Karpas-422 (cell line): ENCODE measurements at regions not wholly inside any gene's neighbourhood (a gene's known extent, or its start where the extent isn't known, plus 50 kb on each side); places are given as distances from the start of the nearest gene placed in this dataset.

Experiments used
- DNase-seq: peaks from one replicate; pipeline ENCODE4 v3.0.0-alpha.2; 2015
- H2AFZ ChIP-seq: fragments of 200-600 bp; sonication (generic); 2 replicates; pipeline ENCODE4 v1.6.1; 2014; ENCODE audit warnings: antibody characterized with exemption, low read length, mixed read lengths
- H3K27ac ChIP-seq: fragments of 200-600 bp; sonication (generic); 2 replicates; pipeline ENCODE4 v1.5.1; 2014; ENCODE audit warnings: mild to moderate bottlenecking, low read length, moderate library complexity
- H3K27me3 ChIP-seq: fragments of 200-600 bp; sonication (generic); 2 replicates; pipeline ENCODE4 v1.6.1; 2014; ENCODE audit warnings: low read length, mixed read lengths
- H3K36me3 ChIP-seq: fragments of 200-600 bp; sonication (generic); 2 replicates; pipeline ENCODE4 v1.6.1; 2014; ENCODE audit warnings: low read length, mixed read lengths; ENCODE audit not compliant: insufficient read depth
- H3K4me1 ChIP-seq: fragments of 200-600 bp; sonication (generic); 2 replicates; pipeline ENCODE4 v1.6.1; 2014; ENCODE audit warnings: mild to moderate bottlenecking, low read length, mixed read lengths
- H3K4me2 ChIP-seq: fragments of 200-600 bp; sonication (generic); 2 replicates; pipeline ENCODE4 v1.6.1; 2014; ENCODE audit warnings: low read length, low read depth, mild to moderate bottlenecking; ENCODE audit not compliant: poor library complexity, severe bottlenecking
- H3K4me3 ChIP-seq: fragments of 200-600 bp; sonication (generic); 2 replicates; pipeline ENCODE4 v1.5.1; 2014; ENCODE audit warnings: mild to moderate bottlenecking, antibody characterized with exemption, low read length, mixed read lengths
- H3K79me2 ChIP-seq: fragments of 200-600 bp; sonication (generic); 2 replicates; pipeline ENCODE4 v1.6.1; 2014; ENCODE audit warnings: mild to moderate bottlenecking, low read length, mixed read lengths
- H3K9ac ChIP-seq: fragments of 200-600 bp; sonication (generic); 2 replicates; pipeline ENCODE4 v1.6.0; 2014; ENCODE audit warnings: low read length
- H3K9me2 ChIP-seq: fragments of 200-600 bp; sonication (generic), shearing (Covaris generic); replicated peaks from 2 replicates; pipeline ENCODE4 v1.6.0; 2014; ENCODE audit warnings: mild to moderate bottlenecking, low read length, moderate library complexity; ENCODE audit not compliant: insufficient read depth
- H3K9me3 ChIP-seq: fragments of 300-700, 200-600 bp; sonication (generic); 2 replicates; pipeline ENCODE4 v1.6.1; 2014; ENCODE audit warnings: low read length, mixed read lengths
- H4K20me1 ChIP-seq: fragments of 200-600 bp; sonication (generic); 2 replicates; pipeline ENCODE4 v1.6.1; 2014; ENCODE audit warnings: mild to moderate bottlenecking, antibody characterized with exemption, low read length, low read depth; ENCODE audit not compliant: insufficient read depth

DNA sequence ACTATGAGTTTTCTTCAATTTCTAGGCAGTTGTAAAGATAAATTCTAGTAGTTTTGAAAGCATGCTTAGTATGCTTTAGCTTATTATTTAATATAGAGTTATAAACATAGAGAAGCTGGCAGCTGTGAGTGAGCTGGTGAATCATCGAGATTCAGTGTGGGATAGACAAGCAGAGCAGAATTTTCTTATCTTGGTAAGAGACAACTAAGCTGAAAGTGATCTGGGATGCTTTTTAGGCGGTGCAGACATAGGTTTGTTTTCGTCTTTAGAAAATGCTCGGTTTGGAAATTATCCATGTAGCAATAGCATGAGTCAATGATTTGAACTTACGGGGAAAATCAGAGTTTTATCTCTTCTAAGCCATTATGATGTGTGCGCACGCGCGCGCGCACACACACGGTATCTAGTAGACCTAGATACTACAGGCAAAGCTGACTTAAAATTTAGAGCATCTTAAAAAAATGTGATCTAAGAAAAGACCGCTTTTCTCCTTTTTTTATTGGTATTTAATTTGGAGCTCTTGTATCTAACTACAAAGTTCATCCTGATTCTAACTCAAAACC lies 128.3 kb upstream of the MAP3K7 start:
- Histone ChIP-seq H2AFZ (no peak overlapping the region), H3K9ac (no peak overlapping the region), H3K9me3 (no peaks in the 10 kb centered on the region), H3K4me2 (no peak overlapping the region), H3K4me1 (no peaks in the 10 kb centered on the region), H3K9me2 (no peaks in the 10 kb centered on the region), H3K79me2 (no peaks in the 10 kb centered on the region), H3K27ac (no peak overlapping the region), H3K36me3 (no peaks in the 10 kb centered on the region), H4K20me1 (no peaks in the 10 kb centered on the region), H3K27me3 (no peaks in the 10 kb centered on the region), H3K4me3 (no peak overlapping the region)
- DNase-seq = no peak

DNA sequence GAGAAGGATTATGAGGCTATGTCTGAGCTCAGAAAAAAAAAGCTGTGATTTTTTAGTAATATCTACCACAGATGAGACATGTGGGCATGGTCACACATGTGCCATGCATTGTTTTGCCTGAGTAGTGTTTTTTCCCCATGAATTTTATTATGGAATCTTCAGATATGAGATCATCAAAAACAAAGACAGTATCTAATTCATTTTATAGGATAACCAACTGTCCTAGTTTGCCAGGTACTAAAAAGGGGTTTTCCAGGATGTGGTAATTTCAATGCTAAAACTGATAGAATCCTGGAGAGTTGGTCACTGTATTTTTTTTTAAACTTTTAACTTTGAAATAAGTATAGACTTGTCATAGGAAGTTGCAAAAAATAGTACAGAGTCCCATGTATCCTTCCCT lies 127.4 kb upstream of the MAP3K7 start:
- no peak overlapping the region for H3K9ac ChIP-seq
- H2AFZ ChIP-seq = no peak overlapping the region
- no peaks in the 10 kb centered on the region for H3K9me2 ChIP-seq
- no peak overlapping the region for H3K4me3 ChIP-seq
- no peaks in the 10 kb centered on the region for H3K9me3 ChIP-seq
- no peak for DNase-seq
- no peak overlapping the region for H3K27ac ChIP-seq
- H3K27me3 ChIP-seq = no peaks in the 10 kb centered on the region
- no peak overlapping the region for H3K4me2 ChIP-seq
- no peaks in the 10 kb centered on the region for H4K20me1 ChIP-seq
- no peaks in the 10 kb centered on the region for H3K79me2 ChIP-seq
- H3K4me1 ChIP-seq = no peaks in the 10 kb centered on the region
- no peaks in the 10 kb centered on the region for H3K36me3 ChIP-seq

DNA sequence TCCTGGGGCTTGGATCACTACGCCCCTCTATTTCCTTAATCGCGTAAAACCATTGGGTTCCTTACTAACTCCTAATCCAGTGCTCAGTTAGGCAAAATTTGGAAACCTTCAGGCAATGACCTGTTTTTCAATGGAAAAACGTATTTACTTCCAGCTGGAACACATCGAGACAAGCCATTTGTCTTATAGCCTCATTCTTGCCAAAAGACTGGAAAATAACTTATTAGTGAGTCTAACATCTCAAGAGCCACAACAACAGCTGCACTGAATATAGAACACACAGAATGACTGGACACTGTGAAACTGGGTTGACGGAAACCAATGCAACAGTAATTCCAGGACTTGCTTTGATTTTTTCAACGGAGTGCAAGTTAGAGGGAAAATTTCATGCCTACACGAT lies 125.2 kb upstream of the MAP3K7 start:
- Histone ChIP-seq H3K27me3 (no peaks in the 10 kb centered on the region), H2AFZ (no peak overlapping the region), H3K9ac (no peak overlapping the region), H3K36me3 (no peaks in the 10 kb centered on the region), H3K27ac (no peak overlapping the region), H3K4me3 (no peak overlapping the region), H3K79me2 (no peaks in the 10 kb centered on the region), H3K9me3 (no peaks in the 10 kb centered on the region), H3K9me2 (no peaks in the 10 kb centered on the region), H3K4me1 (no peaks in the 10 kb centered on the region), H3K4me2 (no peak overlapping the region), H4K20me1 (no peaks in the 10 kb centered on the region)
- no peak for DNase-seq

DNA sequence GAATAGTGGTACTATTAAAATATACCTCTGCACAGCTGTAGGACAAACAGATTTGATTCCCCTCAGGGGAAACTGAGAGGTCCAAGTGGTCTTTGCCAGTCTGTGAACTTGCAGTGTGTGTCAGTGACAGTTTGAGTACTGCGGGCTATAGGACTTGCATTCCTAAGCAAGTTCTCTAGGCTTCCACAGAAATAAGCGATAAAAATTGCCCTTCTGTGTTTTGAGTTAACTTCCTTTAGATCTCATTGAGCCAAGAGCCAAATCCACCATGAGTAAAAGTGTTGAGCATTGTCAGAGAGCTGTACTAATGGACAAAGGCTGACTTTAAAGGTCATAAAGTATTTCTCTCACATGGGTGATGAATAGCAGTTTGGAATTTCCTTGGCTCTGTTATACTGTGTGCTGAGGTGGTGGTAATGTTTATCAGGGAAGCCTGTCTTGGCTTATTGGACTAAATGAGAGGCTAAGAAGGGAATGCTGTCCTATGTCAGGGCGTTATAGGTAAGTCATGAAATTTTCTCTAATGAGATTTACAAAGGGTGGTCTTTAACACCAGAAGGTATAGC lies 122.6 kb upstream of the MAP3K7 start:
- no peaks in the 10 kb centered on the region for H3K9me3 ChIP-seq
- no peak overlapping the region for H3K4me2 ChIP-seq
- no peak for DNase-seq
- no peaks in the 10 kb centered on the region for H3K9me2 ChIP-seq
- no peak overlapping the region for H3K9ac ChIP-seq
- no peaks in the 10 kb centered on the region for H3K27me3 ChIP-seq
- no peaks in the 10 kb centered on the region for H3K79me2 ChIP-seq
- no peaks in the 10 kb centered on the region for H4K20me1 ChIP-seq
- no peak overlapping the region for H2AFZ ChIP-seq
- H3K4me1 ChIP-seq = no peaks in the 10 kb centered on the region
- no peak overlapping the region for H3K27ac ChIP-seq
- H3K4me3 ChIP-seq = no peak overlapping the region
- no peaks in the 10 kb centered on the region for H3K36me3 ChIP-seq

DNA sequence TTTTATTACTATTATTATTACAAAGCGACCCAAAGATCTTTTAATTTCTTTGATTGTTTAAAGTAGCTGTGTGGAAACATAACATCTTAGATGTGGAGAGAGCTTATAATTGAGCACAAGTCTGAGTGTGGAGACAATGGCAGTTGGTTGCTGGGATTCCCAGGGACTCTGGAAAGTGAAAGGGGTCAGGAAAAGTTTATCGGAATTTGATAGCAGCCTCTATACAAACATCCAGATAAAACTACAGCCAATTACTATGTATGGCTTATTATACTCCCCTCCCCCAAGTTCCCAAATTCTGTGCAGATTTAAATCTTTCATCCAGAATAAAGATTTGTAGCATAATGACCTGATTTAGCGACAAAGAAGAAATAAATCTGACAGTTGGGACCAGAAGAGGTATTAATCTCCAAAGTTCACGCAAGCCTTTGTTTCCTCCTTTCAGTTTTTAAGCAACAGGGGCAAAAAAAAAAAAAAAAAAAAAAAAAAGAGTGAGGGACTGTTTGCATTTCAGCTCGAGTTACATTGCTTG lies 121.4 kb upstream of the MAP3K7 start:
- Histone ChIP-seq H3K27ac (no peak overlapping the region), H2AFZ (no peak overlapping the region), H3K4me3 (no peak overlapping the region), H3K9me2 (no peaks in the 10 kb centered on the region), H3K36me3 (no peaks in the 10 kb centered on the region), H3K4me1 (no peaks in the 10 kb centered on the region), H3K9ac (no peak overlapping the region), H3K4me2 (no peak overlapping the region), H3K9me3 (no peaks in the 10 kb centered on the region), H3K27me3 (no peaks in the 10 kb centered on the region), H4K20me1 (no peaks in the 10 kb centered on the region), H3K79me2 (no peaks in the 10 kb centered on the region)
- DNase-seq = no peak

DNA sequence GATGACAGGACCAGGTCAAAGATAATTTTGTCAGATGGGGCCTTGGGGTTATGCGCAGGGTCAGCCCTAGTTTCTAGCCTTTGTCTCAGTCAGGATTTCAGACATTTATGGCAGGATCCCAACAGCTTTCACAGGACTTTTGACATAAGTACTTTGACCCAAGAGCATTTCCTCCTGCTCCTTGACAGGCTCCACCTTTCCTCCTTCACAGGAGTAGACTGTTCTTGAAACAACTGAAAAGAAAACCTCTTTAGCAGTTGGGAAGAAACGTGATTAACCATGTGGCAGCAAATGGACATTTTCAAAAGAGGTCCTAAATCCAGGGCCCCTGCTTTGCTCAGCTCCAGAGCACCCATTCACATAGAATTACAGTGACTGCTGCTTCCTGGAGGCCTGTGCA lies 120.4 kb upstream of the MAP3K7 start:
- Histone ChIP-seq H3K27me3 (no peaks in the 10 kb centered on the region), H3K36me3 (no peaks in the 10 kb centered on the region), H3K4me3 (no peak overlapping the region), H3K79me2 (no peaks in the 10 kb centered on the region), H3K4me2 (no peak overlapping the region), H2AFZ (no peak overlapping the region), H3K9me3 (no peaks in the 10 kb centered on the region), H3K27ac (no peak overlapping the region), H4K20me1 (no peaks in the 10 kb centered on the region), H3K4me1 (no peaks in the 10 kb centered on the region), H3K9ac (no peak overlapping the region), H3K9me2 (no peaks in the 10 kb centered on the region)
- DNase-seq = no peak

DNA sequence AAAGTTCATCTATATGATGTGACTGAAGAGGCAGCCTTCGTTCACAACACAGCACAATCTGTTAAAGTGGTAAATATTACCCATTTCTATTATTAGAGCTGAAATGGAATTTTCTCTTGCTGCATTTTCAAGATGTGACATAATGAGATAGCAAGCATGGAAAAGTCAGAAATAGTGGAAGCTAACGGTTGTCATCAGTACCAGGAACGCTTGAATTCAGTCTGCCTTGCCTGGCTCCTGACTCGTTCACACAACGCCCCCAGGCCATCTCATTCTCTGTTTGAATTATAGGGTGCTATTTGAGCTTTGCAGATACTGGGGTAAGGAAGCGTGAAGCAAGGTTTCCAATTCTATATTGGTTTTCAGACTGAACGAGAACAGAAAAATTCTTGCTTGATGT lies 116.5 kb upstream of the MAP3K7 start:
- no peak for DNase-seq
- Histone ChIP-seq H4K20me1 (no peaks in the 10 kb centered on the region), H3K36me3 (no peaks in the 10 kb centered on the region), H3K9ac (no peak overlapping the region), H2AFZ (no peak overlapping the region), H3K27ac (no peak overlapping the region), H3K27me3 (no peaks in the 10 kb centered on the region), H3K79me2 (no peaks in the 10 kb centered on the region), H3K9me2 (no peaks in the 10 kb centered on the region), H3K9me3 (no peaks in the 10 kb centered on the region), H3K4me1 (peaks cover 17% of the 10 kb centered on the region), H3K4me2 (no peak overlapping the region), H3K4me3 (no peak overlapping the region)

DNA sequence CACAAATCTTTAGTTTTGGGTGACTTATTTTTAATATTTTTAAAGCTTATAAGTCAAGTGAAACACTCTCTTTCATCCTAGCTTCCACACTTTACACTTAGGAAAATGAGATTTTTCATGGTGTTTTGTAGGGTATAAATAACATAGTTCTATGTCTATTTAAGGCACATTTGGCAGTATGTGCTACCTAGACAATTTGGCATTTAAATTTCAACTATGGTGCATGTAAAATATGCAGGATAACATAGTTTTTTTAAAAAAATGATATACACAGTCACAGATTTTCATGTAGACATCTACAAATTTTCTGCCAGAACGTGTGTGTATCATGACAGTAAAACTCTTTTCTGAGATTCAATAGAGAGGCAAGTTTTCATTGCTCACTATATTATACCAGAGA lies 115.1 kb upstream of the MAP3K7 start:
- peak overlapping the region; percentile 45 for H3K4me2 ChIP-seq
- H3K36me3 ChIP-seq = no peaks in the 10 kb centered on the region
- no peak overlapping the region for H3K9ac ChIP-seq
- no peak overlapping the region for H2AFZ ChIP-seq
- H3K27me3 ChIP-seq = no peaks in the 10 kb centered on the region
- DNase-seq = no peak
- no peaks in the 10 kb centered on the region for H4K20me1 ChIP-seq
- no peaks in the 10 kb centered on the region for H3K9me2 ChIP-seq
- no peak overlapping the region for H3K4me3 ChIP-seq
- no peaks in the 10 kb centered on the region for H3K79me2 ChIP-seq
- no peak overlapping the region for H3K27ac ChIP-seq
- peaks cover 17% of the 10 kb centered on the region for H3K4me1 ChIP-seq
- no peaks in the 10 kb centered on the region for H3K9me3 ChIP-seq
